K562 (cell line): ENCODE measurements at regions not wholly inside any gene's neighbourhood (a gene's known extent, or its start where the extent isn't known, plus 50 kb on each side); places are given as distances from the start of the nearest gene placed in this dataset.

Source experiments
- ATAC-seq: fragments of 200-7000 bp; cut with Tn5 transposase; 3 replicates; pipeline ENCODE4 v1.9.1; 2020; ENCODE audit warnings: moderate library complexity
- BruUV-seq: library from RNA; stranded (reverse); fragments of 400-500 nt; replicated peaks from 2 replicates; lab custom pipeline; 2021; lab: Mats Ljungman, UMichigan
- CTCF ChIA-PET: fragments of 300-600 bp; formaldehyde crosslinking; extraction: SDS; loops from one replicate; lab custom pipeline; 2021; ENCODE audit warnings: low intra/inter-chr PET ratio; lab: Yijun Ruan, JAX
- POLR2A ChIA-PET: fragments of 300-600, 350-650 bp; sonication (Branson Sonifier 250); formaldehyde crosslinking; extraction: SDS; loops from one replicate; lab custom pipeline; 2021; ENCODE audit warnings: antibody characterized with exemption, inconsistent platforms; lab: Yijun Ruan, JAX
- DNase-seq, 4 experiments: peaks; one replicate each; pipeline versions ENCODE4 v3.0.0 to v3.0.0-alpha.2; 2011 to 2018; ENCODE audit warnings: low spot score in 3 of 4, mixed read lengths in 3 of 4; ENCODE audit errors: extremely low read depth in 1 of 4
- FAIRE-seq: peaks from 2 replicates; lab custom pipeline; 2011; peaks lifted over from hg19 to GRCh38; lab: Jason Lieb, UNC
- H2AFZ ChIP-seq: 2 replicates; pipeline ENCODE4 v1.6.0; 2011; ENCODE audit warnings: low read depth, low read length, control low read depth, inconsistent platforms
- H3K27ac ChIP-seq: fragments of 200-600 bp; 3 replicates; pipeline ENCODE4 v1.8.0; 2011; ENCODE audit warnings: low read depth, mild to moderate bottlenecking, control low read depth, inconsistent platforms, low read length, moderate library complexity, mixed read lengths; ENCODE audit errors: extremely low read depth
- H3K27me3 ChIP-seq, 2 experiments: fragments of 300-600 bp in 1 of 2; 2 replicates in 1 of 2; 3 replicates in 1 of 2; pipeline versions ENCODE4 v1.6.0 to v1.8.0; 2011; ENCODE audit warnings: inconsistent platforms in 2 of 2, low read length in 2 of 2, mild to moderate bottlenecking in 1 of 2, mixed read lengths in 1 of 2, moderate library complexity in 1 of 2; ENCODE audit not compliant: control insufficient read depth in 2 of 2, insufficient read depth in 2 of 2
- H3K36me3 ChIP-seq: fragments of 300-600 bp; 3 replicates; pipeline ENCODE4 v1.8.0; 2011; ENCODE audit warnings: mild to moderate bottlenecking, low read length, inconsistent platforms; ENCODE audit not compliant: control insufficient read depth, insufficient read depth
- H3K4me1 ChIP-seq, 2 experiments: fragments of 200-600 bp in 1 of 2; replicated peaks in 1 of 2; 2 replicates in 1 of 2; 3 replicates in 1 of 2; pipeline versions ENCODE4 v1.5.1 to v1.8.0; 2011; ENCODE audit warnings: inconsistent platforms in 2 of 2, low read length in 2 of 2, mild to moderate bottlenecking in 1 of 2, mixed read lengths in 1 of 2, moderate library complexity in 1 of 2; ENCODE audit not compliant: control insufficient read depth in 2 of 2, insufficient read depth in 2 of 2
- H3K4me2 ChIP-seq: 2 replicates; pipeline ENCODE4 v1.6.1; 2011; ENCODE audit warnings: low read length, control low read depth, inconsistent platforms, mixed read lengths; ENCODE audit not compliant: insufficient read depth
- H3K4me3 ChIP-seq: fragments of 200-600 bp; sonication (generic), shearing (Covaris generic); 2 replicates; pipeline ENCODE4 v1.5.1; 2016; ENCODE audit warnings: control low read depth, inconsistent platforms
- H3K79me2 ChIP-seq: fragments of 200-600 bp; 3 replicates; pipeline ENCODE4 v1.8.0; 2011; ENCODE audit warnings: low read length, inconsistent platforms; ENCODE audit not compliant: control insufficient read depth, insufficient read depth
- H3K9ac ChIP-seq, 2 experiments: 2 replicates each; pipeline versions ENCODE4 v1.6.0 to v1.6.1; 2011; ENCODE audit warnings: low read depth in 2 of 2, low read length in 2 of 2, control low read depth in 1 of 2, inconsistent platforms in 1 of 2, mild to moderate bottlenecking in 1 of 2, mixed read lengths in 1 of 2; ENCODE audit not compliant: insufficient read depth in 1 of 2
- H3K9me1 ChIP-seq: one replicate; pipeline ENCODE4 v1.6.0; 2011; ENCODE audit warnings: inconsistent platforms, mild to moderate bottlenecking, low read length, moderate library complexity; ENCODE audit not compliant: control insufficient read depth, insufficient read depth
- H3K9me3 ChIP-seq: replicated peaks from 2 replicates; pipeline ENCODE4 v1.5.1; 2011; ENCODE audit warnings: low read depth, low read length, inconsistent platforms; ENCODE audit not compliant: control insufficient read depth, insufficient read depth
- H4K20me1 ChIP-seq: replicated peaks from 2 replicates; pipeline ENCODE4 v1.6.1; 2011; ENCODE audit warnings: low read length, inconsistent platforms, mixed read lengths; ENCODE audit not compliant: control insufficient read depth, insufficient read depth
- CUX1 ChIP-seq: fragments of 200-800 bp; sonication (Bioruptor generic); IDR thresholded peaks from 2 replicates; pipeline ENCODE4 v1.6.1; 2016; ENCODE audit warnings: missing genetic modification characterization, missing compliant biosample characterization
- U2AF1 ChIP-seq: fragments of 200-400 bp; formaldehyde crosslinking; optimal IDR thresholded peaks from 2 replicates; pipeline ENCODE3; 2017; ENCODE audit warnings: mild to moderate bottlenecking, low read depth, low read length, moderate library complexity
- WGBS: fragments of 100-300 bp; shearing (Covaris generic); methylation state at CpG from one replicate; pipeline ENCODE4 v1.1.6; 2016; ENCODE audit warnings: low coverage, mixed read lengths; ENCODE audit not compliant: insufficient coverage; ENCODE audit errors: missing lambda C conversion rate; 5-methylcytosine and 5-hydroxymethylcytosine counted together
- in situ Hi-C: fragments of 300-500 bp; cut with MboI; formaldehyde crosslinking; loops from 4 replicates; pipeline ENCODE4 v1.15.0; 2018; ENCODE audit warnings: inconsistent platforms, mixed read lengths
- intact Hi-C: fragments of 100-400 bp; cut with micrococcal nuclease; formaldehyde crosslinking; loops from 2 replicates; pipeline ENCODE4 v1.14.2; 2022

DNA sequence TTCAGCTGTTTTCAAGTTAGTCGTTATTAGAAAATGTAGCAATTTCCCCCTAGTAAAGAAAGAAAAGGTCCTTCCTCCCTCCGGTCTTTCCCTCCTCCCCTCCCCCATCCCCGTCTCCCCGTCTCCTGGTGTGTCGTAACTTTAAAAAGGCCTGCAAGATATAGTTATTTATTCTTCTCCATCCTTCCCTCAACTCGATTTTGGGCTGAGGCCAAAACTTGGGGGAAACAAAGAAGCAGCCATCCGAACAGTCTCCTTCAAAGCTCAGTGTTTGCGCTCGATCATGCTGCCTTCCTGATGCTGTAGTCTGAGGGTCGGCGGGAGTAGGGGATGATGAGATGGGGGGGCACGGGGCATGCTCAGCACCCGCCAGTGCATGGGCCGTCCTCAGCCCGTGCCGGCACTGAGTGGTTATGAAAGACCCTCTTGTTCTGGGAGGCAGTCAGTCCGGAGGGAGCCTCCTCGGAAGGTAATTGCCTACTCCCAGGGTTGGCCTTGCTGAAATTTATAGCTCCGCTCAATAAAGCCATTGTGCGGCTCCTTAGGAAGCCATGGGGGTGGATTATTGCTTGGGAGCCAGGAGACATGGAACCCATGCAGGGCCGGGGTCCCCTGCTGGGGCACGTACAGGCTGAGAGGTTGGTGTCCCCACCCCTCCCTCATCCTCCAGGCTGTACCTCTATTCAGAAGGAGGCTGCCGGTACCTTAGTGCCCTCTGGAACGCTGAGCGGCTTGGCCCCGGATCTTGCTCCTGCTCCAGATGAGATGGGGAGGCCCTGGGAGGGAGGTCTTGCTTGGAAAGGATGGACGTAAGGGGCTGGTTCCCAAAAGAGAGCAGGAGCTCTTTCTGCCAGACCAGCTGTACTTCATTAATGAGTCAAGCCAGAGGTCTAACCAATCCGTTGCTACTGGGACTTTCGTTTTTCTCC is 212.7 kb upstream of the CADM1 start:
- Histone ChIP-seq H3K4me2 (no peak overlapping the region), H3K79me2 (no peaks in the 10 kb centered on the region), H3K9ac (no peak overlapping the region), H3K27me3 (peaks cover 0 to 15% of the 10 kb centered on the region in 2 experiments; a peak in 2 of 5 replicates), H4K20me1 (no peaks in the 10 kb centered on the region), H3K4me1 (no peaks in the 10 kb centered on the region), H3K27ac (no peak overlapping the region), H3K9me1 (no peaks in the 10 kb centered on the region), H2AFZ (no peak overlapping the region), H3K9me3 (no peaks in the 10 kb centered on the region), H3K4me3 (no peak overlapping the region), H3K36me3 (no peaks in the 10 kb centered on the region)
- ATAC-seq (no peak), DNase-seq (no peak), FAIRE-seq (no peak)
- intact Hi-C loops (no loop called here), in situ Hi-C loops (no loop called here)
- POLR2A ChIA-PET = interaction anchor here (0.6 to 0.7 kb wide), 2 partner anchors 54 to 207 kb away, joined by 3 to 5 read pairs; no protein-coding TSS in a partner anchor
- TF ChIP-seq CUX1 (CRISPR knock-in tag) = no peak
- TF ChIP-seq U2AF1 = no peak
- no TSS peak for BruUV-seq
- WGBS = under 1% methylated on average over 24 of the region's 29 CpGs
- CTCF ChIA-PET = no interaction called here
